ENCODE measurements at regions not wholly inside any gene's neighbourhood (a gene's known extent, or its start where the extent isn't known, plus 50 kb on each side); places are given as distances from the start of the nearest gene placed in this dataset.
"Not testable (repeated sequence)": the region's sequence is repeated elsewhere in the genome, so short reads cannot be mapped to it uniquely, and the experiment has no call there.

- Histone ChIP-seq H3K4me3 (no peak overlapping the region), H3K27me3 (no peaks in the 10 kb centered on the region), H3K36me3 (no peaks in the 10 kb centered on the region), H3K9me3 (no peaks in the 10 kb centered on the region)
- DNase-seq, result no peak
These were observed 1054.7 kb downstream of the GALC start for GRCh38 chr14:86938320-86938719.

GRCh38 chr14:86936556-86936955, 1056.4 kb downstream of the GALC start:
- DNase-seq, result no peak
- H3K9me3 ChIP-seq, result no peaks in the 10 kb centered on the region
- H3K27me3 ChIP-seq, result no peaks in the 10 kb centered on the region
- H3K36me3 ChIP-seq, result no peaks in the 10 kb centered on the region
- H3K4me3 ChIP-seq, result no peak overlapping the region

GRCh38 chr14:86935241-86935885, 1057.6 kb downstream of the GALC start:
- H3K27me3 ChIP-seq, result no peaks in the 10 kb centered on the region
- no peak overlapping the region for H3K4me3 ChIP-seq
- no peaks in the 10 kb centered on the region for H3K36me3 ChIP-seq
- no peak for DNase-seq
- H3K9me3 ChIP-seq, result no peaks in the 10 kb centered on the region

GRCh38 chr14:86933958-86934595, 1058.9 kb downstream of the GALC start:
- no peak for DNase-seq
- no peak overlapping the region for H3K4me3 ChIP-seq
- H3K36me3 ChIP-seq, result no peaks in the 10 kb centered on the region
- H3K9me3 ChIP-seq, result no peaks in the 10 kb centered on the region
- H3K27me3 ChIP-seq, result no peaks in the 10 kb centered on the region

- no peaks in the 10 kb centered on the region for H3K9me3 ChIP-seq
- no peaks in the 10 kb centered on the region for H3K36me3 ChIP-seq
- H3K27me3 ChIP-seq, result no peaks in the 10 kb centered on the region
- no peak for DNase-seq
- no peak overlapping the region for H3K4me3 ChIP-seq
These were observed 1059.5 kb downstream of the GALC start for GRCh38 chr14:86933460-86933859.

- Histone ChIP-seq H3K4me3 (no peak overlapping the region), H3K27me3 (no peaks in the 10 kb centered on the region), H3K9me3 (no peaks in the 10 kb centered on the region), H3K36me3 (no peaks in the 10 kb centered on the region)
- DNase-seq, result peak; percentile 0
These were observed 1077.6 kb downstream of the GALC start for GRCh38 chr14:86915406-86915805.

- Histone ChIP-seq H3K36me3 (no peaks in the 10 kb centered on the region), H3K9me3 (no peaks in the 10 kb centered on the region), H3K4me3 (no peak overlapping the region), H3K27me3 (no peaks in the 10 kb centered on the region)
- DNase-seq, result no peak
These were observed 1080.3 kb downstream of the GALC start for GRCh38 chr14:86912709-86913108.

- Histone ChIP-seq H3K36me3 (no peaks in the 10 kb centered on the region), H3K4me3 (no peak overlapping the region), H3K27me3 (no peaks in the 10 kb centered on the region), H3K9me3 (no peaks in the 10 kb centered on the region)
- DNase-seq, result no peak
These were observed 1081.5 kb downstream of the GALC start for GRCh38 chr14:86911486-86911885.

- H3K4me3 ChIP-seq, H3K27me3 ChIP-seq, H3K9me3 ChIP-seq, DNase-seq, H3K36me3 ChIP-seq: not testable (repeated sequence)
These were observed 1087.5 kb downstream of the GALC start for GRCh38 chr14:86905386-86905926.

- no peaks in the 10 kb centered on the region for H3K36me3 ChIP-seq
- H3K9me3 ChIP-seq, result no peaks in the 10 kb centered on the region
- no peak overlapping the region for H3K4me3 ChIP-seq
- DNase-seq, result no peak
- no peaks in the 10 kb centered on the region for H3K27me3 ChIP-seq
These were observed 1090.6 kb downstream of the GALC start for GRCh38 chr14:86902176-86902950.

- Histone ChIP-seq H3K36me3 (no peaks in the 10 kb centered on the region), H3K4me3 (no peak overlapping the region), H3K9me3 (no peaks in the 10 kb centered on the region), H3K27me3 (no peaks in the 10 kb centered on the region)
- DNase-seq, result no peak
These were observed 1095.1 kb downstream of the GALC start for GRCh38 chr14:86897704-86898513.

GRCh38 chr14:86897224-86897623, 1095.8 kb downstream of the GALC start:
- no peak for DNase-seq
- no peaks in the 10 kb centered on the region for H3K27me3 ChIP-seq
- no peaks in the 10 kb centered on the region for H3K9me3 ChIP-seq
- no peak overlapping the region for H3K4me3 ChIP-seq
- H3K36me3 ChIP-seq, result no peaks in the 10 kb centered on the region

GRCh38 chr14:86896701-86897100, 1096.3 kb downstream of the GALC start:
- no peak overlapping the region for H3K4me3 ChIP-seq
- no peaks in the 10 kb centered on the region for H3K9me3 ChIP-seq
- no peak for DNase-seq
- no peaks in the 10 kb centered on the region for H3K27me3 ChIP-seq
- no peaks in the 10 kb centered on the region for H3K36me3 ChIP-seq

GRCh38 chr14:86892152-86892956, 1100.6 kb downstream of the GALC start:
- no peak overlapping the region for H3K4me3 ChIP-seq
- H3K27me3 ChIP-seq, result no peaks in the 10 kb centered on the region
- no peak for DNase-seq
- H3K36me3 ChIP-seq, result no peaks in the 10 kb centered on the region
- no peaks in the 10 kb centered on the region for H3K9me3 ChIP-seq

GRCh38 chr14:86885280-86885679, 1107.7 kb downstream of the GALC start:
- no peak for DNase-seq
- no peaks in the 10 kb centered on the region for H3K9me3 ChIP-seq
- H3K4me3 ChIP-seq, result no peak overlapping the region
- no peaks in the 10 kb centered on the region for H3K27me3 ChIP-seq
- H3K36me3 ChIP-seq, result no peaks in the 10 kb centered on the region

- DNase-seq, result no peak
- Histone ChIP-seq H3K27me3 (no peaks in the 10 kb centered on the region), H3K36me3 (no peaks in the 10 kb centered on the region), H3K9me3 (no peaks in the 10 kb centered on the region), H3K4me3 (no peak overlapping the region)
These were observed 1108.5 kb downstream of the GALC start for GRCh38 chr14:86884498-86884897.
